RWPE1 (cell line): ENCODE measurements at regions not wholly inside any gene's neighbourhood (a gene's known extent, or its start where the extent isn't known, plus 50 kb on each side); places are given as distances from the start of the nearest gene placed in this dataset.
A peak's percentile ranks its signal among the peaks of the same experiment; 100 is the strongest.

Experiments used
- CTCF ChIA-PET: fragments of 350-600 bp; sonication (Branson Sonifier 250); formaldehyde crosslinking; extraction: SDS; loops from one replicate; lab custom pipeline; 2021; lab: Yijun Ruan, JAX
- POLR2A ChIA-PET: fragments of 400-600 bp; formaldehyde crosslinking; extraction: SDS; loops from one replicate; lab custom pipeline; 2020; ENCODE audit warnings: antibody characterized with exemption; ENCODE audit not compliant: low non-redundant PET; lab: Yijun Ruan, JAX
- DNase-seq: peaks from one replicate; pipeline ENCODE4 v3.0.0; 2012; ENCODE audit warnings: low spot score
- H3K27ac ChIP-seq: fragments of 450-650 bp; 2 replicates; pipeline ENCODE4 v1.5.1; 2017
- TF ChIP-seq, protein P1 (sequence below): fragments of 450-650 bp; conservative IDR thresholded peaks from 2 replicates; pipeline ENCODE4 v1.5.1; 2017; ENCODE audit warnings: low read depth, mild to moderate bottlenecking

DNA sequence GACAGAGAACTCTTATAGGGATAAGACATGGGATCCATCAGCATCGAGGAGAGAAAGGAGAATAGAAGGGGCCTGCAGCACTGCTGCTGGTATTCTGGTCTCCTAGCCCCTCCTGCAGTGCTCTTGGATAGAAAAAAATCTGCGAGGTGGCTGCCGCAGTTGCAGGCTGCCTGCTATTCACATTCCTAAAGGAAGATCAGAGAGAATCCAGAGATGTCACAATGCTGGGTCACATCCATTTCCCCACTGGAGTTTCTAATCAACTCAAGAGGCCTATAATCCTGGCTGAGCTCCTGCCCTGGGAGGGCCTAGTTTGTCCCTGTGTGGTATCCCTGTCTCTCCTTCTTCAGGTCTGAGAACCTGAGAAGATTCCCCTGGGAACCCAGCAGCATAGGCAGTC is 357.8 kb downstream of the MAFB start:
- no peak for DNase-seq
- ChIA-PET POLR2A (no interaction called here), CTCF (no interaction called here)
- no peak overlapping the region for H3K27ac ChIP-seq
- TF ChIP-seq, protein P1, sequence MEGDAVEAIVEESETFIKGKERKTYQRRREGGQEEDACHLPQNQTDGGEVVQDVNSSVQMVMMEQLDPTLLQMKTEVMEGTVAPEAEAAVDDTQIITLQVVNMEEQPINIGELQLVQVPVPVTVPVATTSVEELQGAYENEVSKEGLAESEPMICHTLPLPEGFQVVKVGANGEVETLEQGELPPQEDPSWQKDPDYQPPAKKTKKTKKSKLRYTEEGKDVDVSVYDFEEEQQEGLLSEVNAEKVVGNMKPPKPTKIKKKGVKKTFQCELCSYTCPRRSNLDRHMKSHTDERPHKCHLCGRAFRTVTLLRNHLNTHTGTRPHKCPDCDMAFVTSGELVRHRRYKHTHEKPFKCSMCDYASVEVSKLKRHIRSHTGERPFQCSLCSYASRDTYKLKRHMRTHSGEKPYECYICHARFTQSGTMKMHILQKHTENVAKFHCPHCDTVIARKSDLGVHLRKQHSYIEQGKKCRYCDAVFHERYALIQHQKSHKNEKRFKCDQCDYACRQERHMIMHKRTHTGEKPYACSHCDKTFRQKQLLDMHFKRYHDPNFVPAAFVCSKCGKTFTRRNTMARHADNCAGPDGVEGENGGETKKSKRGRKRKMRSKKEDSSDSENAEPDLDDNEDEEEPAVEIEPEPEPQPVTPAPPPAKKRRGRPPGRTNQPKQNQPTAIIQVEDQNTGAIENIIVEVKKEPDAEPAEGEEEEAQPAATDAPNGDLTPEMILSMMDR = no peak

DNA sequence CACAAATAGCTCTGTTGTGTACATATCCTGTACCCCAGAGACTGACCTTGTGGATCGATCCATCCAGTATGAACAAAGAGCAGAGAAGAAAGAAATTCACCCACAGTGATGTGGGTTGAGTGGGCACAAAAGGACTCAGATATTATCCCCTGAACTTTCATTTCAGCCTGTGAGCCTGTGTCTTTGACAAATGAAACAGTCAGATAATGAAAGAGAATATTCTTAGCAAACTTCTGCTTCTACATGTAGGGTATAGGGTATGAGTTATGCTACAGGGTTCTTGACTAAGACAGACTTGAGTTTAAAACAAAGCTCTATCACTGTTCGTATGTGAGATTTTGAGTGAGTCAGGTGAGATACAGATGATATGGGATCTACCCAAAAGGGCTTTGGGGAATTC is 359.7 kb downstream of the MAFB start:
- ChIA-PET CTCF (interaction anchor here (0.7 kb wide), 1 partner anchor 24 kb away, joined by 3 read pairs; no protein-coding TSS in a partner anchor), POLR2A (no interaction called here)
- no peak overlapping the region for H3K27ac ChIP-seq
- DNase-seq = no peak
- TF ChIP-seq, protein P1 = no peak

DNA sequence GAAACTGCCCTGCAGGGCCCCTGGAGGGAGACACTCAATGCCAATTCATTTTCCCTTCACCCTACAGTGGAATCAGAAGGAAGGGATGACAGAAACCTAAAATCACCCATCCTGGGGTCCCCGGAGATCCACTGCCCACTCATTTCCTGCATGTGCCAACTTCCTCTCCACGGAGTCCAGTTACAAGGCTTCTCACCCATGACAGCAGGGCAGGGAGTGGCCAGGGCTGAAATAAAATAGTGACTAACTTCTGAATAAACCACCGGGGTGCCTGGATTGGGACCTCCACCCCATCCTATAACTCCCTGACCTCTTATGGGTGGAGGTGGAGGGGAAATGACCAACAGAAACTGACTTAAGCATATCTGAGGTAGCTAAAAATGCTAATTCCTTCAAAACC is 362.3 kb downstream of the MAFB start:
- POLR2A ChIA-PET = no interaction called here
- CTCF ChIA-PET = no interaction called here
- H3K27ac ChIP-seq = no peak overlapping the region
- TF ChIP-seq, protein P1 = no peak
- no peak for DNase-seq

DNA sequence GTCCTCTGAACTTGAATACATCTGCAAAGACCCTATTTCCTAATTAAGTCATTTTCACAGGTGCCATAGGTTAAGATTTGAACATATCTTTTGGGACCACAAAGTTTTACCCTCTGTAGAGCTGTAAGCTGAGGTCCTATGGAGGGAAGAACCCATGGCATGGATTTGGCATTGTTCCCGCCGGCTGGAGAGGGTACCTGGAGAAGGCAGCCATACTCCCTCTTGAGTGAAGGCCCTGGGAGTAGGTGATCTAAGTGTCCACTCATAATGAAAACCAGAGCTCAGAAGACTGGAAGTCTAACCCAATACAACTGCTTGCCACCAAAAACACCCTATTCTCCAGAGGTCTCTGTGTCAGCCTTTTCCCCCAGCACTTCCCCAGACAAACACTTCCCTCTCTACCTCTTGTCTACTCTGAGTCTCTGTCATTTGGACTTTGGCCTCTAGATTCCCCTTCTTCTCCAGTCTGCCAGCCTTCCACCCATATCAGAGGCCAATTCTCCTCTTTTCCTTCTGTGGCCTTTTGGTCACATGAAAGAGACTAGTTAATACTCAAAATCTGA is 363.9 kb downstream of the MAFB start:
- TF ChIP-seq, protein P1 = no peak
- DNase-seq = no peak
- ChIA-PET CTCF (no interaction called here), POLR2A (no interaction called here)
- no peak overlapping the region for H3K27ac ChIP-seq

DNA sequence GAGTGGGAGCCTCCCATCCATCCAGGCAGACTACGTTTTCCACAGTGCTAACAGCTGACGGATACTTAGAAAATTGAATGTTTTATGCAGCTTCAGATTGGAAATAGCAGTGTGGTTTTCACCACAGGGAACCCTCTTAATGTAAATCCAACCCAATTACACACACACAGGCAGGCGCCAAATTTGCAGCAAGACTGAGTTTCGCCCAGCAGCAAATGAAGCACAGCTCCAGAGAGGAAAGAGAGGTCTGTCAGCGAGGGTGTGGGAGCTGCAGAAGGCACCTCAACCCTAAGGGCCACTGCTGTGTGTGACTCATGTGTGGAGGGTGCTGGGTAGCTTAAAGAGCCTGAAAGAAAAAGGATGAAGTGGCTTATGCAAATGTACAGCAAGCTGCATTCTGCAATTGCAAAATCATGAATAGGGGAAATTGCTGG is 365.7 kb downstream of the MAFB start:
- POLR2A ChIA-PET = no interaction called here
- CTCF ChIA-PET = interaction anchor here (0.5 to 1.2 kb wide), 3 partner anchors 11 to 366 kb away, joined by 3 to 4 read pairs (median 3); no protein-coding TSS in a partner anchor

DNA sequence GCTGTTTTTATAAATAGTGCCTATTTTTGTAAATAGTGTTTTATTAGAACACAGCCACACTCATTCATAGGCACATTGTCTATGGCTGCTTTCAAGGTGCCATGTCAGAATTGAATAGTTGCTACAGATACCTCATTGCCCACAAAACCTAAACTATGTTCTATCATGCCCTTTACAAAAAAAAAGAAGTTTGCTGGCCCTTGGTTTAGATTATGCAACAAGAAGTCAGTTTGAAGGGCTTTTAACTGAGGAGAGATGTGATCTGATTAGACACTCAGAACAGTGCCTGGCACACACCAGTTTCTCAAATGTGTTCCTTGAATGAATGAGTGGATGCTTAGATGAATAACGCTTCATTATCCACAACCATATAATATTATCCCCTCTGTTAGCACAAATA is 366.1 kb downstream of the MAFB start:
- no peak for DNase-seq
- POLR2A ChIA-PET = no interaction called here
- H3K27ac ChIP-seq = no peak overlapping the region
- CTCF ChIA-PET = interaction anchor here (1.1 to 1.2 kb wide), 2 partner anchors 11 to 367 kb away, joined by 3 to 4 read pairs; no protein-coding TSS in a partner anchor
- TF ChIP-seq, protein P1 = no peak

More for the DNA sequence above, 365.7 kb downstream of the MAFB start:
- TF ChIP-seq, protein P1 = no peak
- DNase-seq = peak; percentile 46
- H3K27ac ChIP-seq = no peak overlapping the region
